GM18870 (cell line): ENCODE measurements at regions not wholly inside any gene's neighbourhood (a gene's known extent, or its start where the extent isn't known, plus 50 kb on each side); places are given as distances from the start of the nearest gene placed in this dataset.

Experiments used
- ATAC-seq: cut with Tn5 transposase; IDR thresholded peaks from one replicate; pipeline ENCODE4 v1.9.1; 2021; ENCODE audit warnings: moderate library complexity; ENCODE audit not compliant: unreplicated experiment

DNA sequence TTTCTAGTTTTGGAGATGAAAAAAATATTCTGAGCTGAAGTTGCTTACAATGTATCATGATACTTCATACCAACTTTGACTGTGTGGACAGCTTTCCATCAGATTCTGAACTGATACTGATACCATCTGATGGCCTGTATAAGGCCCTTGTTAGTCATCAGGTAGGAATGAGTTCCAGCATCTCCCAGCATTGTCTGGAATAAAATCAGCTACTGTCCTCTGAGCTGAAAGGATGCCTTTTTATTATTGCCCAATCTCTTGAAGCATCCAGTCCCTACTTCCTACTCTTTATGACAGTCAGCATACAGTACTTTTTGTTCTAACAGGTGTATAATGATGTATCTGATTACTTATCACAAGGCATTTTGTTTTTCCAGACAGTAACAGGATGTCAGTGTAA, 70.6 kb upstream of the EYA4 start:
- ATAC-seq: no peak

DNA sequence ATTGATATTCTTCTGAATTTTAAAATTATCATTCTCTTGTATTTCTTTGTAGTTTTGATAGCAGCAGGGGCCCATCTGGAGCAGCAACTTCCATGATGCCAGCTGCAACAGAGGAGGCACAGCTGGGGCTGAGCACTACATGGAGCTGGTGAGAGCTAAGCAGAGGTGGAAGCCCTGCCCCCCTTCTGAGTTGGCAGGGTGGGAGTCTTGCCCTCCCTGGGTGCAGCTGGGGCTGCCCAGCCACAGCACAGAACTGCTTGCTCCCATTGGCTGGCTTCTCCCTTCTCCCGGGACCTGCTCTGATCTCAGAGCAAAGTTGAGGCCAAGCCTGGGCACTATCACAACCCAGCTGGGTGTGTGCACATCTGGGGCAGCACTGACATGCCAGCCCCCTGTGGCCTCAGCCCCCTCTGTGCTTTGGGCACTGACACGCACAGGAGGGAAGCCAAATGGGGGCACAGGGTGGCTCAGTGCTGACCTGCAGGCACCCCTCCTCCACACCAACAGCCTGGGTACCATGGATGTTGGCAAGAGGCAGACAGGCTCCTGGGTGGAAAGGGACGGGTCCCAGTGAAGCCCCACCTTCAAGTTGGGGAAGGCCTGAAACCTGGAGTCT, 69.1 kb upstream of the EYA4 start:
- ATAC-seq: no peak

GRCh38 chr6:133173276-133173675, 67.9 kb upstream of the EYA4 start:
- no peak for ATAC-seq

- no peak for ATAC-seq
Measured at GRCh38 chr6:133179481-133179880, 61.7 kb upstream of the EYA4 start.

DNA sequence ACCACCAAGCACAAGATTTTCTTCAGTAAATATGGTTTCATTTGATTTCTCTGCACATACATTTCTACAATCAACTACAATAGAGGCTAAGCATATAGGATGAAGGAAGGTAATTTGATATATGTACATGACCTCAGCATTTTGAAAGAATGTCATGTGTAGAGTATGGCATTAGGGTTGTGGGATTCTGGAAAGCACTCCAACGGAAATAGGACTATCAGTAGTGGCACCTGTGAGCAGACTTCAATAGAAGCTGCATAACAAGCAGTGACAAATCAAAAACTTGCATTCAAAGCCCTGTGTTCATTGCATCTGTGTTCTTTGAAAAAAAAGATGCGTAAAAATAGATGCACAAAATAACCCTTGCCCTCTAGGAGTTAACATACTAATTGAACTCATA, 57.5 kb upstream of the EYA4 start:
- no peak for ATAC-seq

GRCh38 chr6:133184798-133185372, 56.3 kb upstream of the EYA4 start:
- ATAC-seq: no peak

- no peak for ATAC-seq
Measured at GRCh38 chr6:133185731-133186130, 55.4 kb upstream of the EYA4 start.

DNA sequence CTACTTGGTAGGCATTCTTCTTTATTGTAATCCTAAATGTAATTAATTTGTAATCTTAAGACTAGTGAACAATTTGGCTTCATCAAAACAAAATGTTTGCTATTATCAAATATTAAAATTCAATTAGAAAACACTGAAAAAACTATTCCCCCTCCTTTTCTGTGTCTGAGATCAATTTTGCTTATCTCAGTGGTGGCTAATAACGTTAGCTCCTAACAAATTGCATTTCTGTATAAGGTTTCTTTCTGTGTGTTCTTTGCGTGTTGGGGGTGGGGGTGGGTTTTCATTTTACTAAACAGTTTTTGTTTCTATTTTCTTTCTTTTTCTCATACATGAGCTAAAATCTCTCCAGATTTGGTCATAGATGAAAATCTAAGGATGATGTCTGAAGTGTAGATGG, 54.0 kb upstream of the EYA4 start:
- ATAC-seq: no peak

- no peak for ATAC-seq
Measured at GRCh38 chr6:133187657-133188453, 53.3 kb upstream of the EYA4 start.

DNA sequence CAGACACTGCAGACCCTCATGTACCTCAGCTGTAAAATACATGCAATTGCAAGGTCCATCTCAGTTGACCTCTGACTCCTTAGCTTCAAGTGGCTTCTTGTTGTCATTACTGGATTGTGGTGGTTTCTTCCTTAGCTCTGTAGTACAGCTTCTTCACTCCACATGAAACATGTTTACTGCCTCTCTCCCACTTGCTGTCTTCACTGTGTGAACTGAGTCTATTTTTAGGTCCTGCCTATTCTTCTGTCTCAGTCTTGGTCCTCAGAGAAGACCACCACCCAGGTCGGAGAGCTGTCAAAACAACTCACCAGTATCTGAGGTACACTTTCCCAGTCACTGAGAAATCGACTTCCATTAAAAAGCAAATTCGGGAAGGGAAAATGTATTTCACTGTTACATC, 50.2 kb upstream of the EYA4 start:
- no peak for ATAC-seq

DNA sequence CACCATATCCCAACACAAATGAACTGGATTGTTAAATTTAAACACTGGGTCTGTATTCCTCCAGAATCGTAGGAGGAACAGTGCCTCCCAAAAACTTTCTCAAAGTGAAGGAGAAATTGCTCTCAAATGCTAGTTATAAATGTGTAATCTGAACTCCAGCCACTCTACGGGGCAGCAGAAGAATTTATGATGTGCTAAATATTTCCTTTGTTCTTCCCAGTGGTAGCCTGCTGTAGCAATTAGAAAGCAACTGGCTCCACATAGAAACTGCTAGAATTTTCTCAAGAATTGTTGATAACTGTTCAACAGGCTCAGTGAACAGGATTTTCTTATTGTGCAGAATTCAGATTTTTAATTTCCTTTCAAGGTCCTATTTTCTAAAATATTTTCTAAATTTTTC, 49.8 kb upstream of the EYA4 start:
- ATAC-seq: no peak
